ENCODE measurements at regions not wholly inside any gene's neighbourhood (a gene's known extent, or its start where the extent isn't known, plus 50 kb on each side); places are given as distances from the start of the nearest gene placed in this dataset.

DNA sequence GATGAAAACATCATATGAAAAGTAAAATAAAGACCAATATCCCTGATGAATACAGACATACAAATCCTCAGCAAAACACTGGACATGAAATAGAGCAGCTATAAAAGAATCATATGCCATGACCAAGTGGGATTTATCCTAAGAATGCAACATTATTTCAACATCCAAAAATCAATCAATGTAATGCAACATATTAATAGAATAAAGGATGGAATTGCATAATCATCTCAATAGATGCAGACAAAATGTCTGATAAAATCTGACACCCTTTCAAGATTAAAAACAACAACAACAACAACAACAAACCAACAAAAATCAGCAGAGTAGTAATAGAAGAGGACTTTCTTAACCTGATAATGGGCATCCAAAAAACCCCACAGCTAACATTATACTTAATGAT lies 63.8 kb upstream of the IL1R1 start:
- no peak for DNase-seq

DNA sequence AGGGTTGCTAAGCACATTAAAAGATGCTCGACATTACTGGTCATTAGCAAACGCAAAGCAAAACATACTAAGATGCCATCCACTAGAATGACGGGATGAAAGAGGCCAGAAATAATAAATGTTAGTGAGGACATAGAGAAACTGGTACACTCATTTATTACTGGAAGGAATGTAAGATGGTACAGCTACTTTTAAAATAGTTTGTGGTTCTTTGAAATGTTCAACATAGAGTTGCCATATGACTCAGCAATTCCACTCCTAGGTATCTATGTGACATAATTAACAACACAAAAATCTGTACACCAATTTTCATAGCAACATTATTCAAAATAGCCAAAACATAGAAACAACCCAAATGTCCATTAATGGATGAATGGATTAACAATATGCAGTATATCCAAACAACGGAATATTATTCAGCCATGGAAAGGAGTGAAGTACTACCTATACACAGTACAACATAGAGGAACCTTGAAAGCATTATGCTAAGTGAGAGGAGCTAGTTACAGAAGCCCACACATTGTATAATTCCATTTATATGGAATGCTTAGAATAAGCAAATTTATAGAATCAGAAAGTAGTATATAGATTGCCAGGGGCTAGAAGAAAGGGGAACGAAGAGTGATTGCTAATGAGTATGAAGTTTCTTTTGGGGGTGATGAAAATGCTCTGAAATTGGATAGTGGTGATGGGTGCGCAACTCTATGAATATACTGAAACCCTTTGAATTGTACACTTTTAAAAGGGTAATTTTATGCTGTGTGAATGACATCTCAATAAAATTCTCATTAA lies 61.9 kb upstream of the IL1R1 start:
- no peak for DNase-seq

DNA sequence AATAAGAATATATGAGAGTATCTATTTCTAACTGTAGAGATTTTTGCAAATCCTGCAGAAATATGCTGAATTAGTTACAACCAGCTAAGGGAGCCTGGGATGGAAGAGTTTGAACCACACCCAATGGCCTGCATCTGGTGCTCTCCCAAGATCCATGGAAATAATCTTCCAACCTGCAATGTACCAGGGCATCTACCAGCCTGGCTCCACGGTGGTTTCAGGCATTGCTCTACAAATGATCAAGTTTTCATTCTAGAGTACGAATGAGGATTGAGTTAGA lies 61.4 kb upstream of the IL1R1 start:
- no peak for DNase-seq

DNA sequence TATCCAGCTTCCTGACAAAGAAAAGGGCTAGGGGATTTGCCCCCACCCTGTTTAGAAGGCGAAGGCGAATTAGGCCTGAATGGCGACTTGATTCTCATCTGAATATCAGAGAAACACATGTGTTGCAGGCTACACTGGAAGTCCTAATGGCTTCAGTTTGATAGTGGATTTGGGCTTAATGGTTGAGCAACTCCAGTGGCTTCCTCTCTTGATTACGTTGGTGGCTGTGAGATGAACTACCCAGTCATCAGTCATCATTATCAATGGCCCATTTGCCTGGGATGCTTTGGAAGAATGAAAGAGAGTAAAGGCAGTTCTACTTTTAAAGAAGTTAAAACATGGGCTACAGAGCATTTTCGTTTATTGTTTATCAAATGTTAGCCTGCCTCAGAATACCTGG lies 60.9 kb upstream of the IL1R1 start:
- no peak for DNase-seq

DNA sequence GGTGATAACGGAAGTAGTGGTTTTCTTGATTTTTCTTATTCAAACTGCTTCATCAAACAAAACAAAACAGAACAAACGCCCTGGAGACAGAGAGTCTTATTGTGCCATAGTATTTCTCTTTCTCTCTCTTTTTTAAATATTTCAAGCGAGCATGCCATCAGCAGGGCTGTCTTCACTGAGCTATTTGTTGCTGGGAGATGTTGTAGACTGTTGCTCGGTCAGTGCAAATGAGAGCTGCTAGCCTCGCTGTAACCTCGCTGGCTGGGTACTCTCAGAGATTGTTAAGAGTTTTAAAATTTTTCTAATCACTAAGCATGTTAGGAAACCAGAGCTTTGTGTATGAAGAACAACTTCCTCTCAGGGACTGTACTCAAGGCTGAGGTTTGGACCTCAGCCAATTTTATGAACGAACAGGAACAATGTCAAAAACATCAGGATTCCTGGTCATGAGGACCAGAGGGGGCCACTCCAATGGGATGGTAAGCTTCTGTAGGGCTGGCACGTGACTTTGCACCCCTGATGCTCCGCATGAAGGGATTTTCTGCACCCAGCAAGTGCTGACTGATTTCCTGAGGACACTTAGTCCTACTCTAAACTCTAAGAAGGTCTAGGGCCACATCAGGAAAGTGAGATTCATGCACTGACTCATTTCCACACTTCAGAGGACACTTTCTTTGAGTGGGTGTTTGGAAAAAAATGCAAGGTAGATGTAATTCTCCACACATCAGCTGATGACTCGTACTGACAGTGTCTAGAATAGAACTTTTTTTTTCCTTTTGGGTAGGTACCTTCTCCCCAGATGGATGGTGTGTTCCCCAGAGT lies 59.8 kb upstream of the IL1R1 start:
- peak; percentile 76 for DNase-seq

DNA sequence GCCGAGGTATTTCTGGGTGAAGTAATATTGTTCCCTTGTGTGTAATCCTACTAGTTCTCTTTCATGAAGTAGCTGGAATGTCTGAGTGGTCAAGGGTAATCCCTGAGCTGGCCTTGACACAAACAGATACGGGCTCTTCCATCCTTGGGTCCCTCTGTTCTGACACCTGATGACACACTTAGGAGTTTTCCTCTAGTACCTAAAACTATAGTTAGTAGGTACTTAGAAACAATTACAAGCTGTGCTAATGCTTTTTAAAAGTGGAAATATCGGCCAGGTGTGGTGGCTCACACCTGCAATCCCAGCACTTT lies 59.2 kb upstream of the IL1R1 start:
- DNase-seq: no peak

DNA sequence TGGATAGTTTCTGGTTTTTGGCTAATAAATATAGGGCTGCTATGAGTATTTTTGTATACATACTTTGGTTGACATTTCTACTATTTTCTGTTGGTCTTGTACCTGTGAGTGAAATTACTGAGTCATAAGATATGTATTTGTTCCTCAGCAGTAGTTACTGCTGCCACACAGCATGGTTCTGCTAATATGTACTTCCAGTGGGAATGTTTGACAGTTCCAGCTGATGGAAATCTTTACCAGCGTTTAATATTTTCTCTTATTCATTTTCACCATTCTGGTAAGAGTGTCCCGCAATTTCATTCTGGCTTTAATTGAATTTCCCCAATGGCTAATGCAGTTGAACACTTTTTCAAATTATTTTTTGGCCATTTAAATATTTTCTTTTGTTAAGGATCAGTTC lies 57.9 kb upstream of the IL1R1 start:
- DNase-seq: no peak

DNA sequence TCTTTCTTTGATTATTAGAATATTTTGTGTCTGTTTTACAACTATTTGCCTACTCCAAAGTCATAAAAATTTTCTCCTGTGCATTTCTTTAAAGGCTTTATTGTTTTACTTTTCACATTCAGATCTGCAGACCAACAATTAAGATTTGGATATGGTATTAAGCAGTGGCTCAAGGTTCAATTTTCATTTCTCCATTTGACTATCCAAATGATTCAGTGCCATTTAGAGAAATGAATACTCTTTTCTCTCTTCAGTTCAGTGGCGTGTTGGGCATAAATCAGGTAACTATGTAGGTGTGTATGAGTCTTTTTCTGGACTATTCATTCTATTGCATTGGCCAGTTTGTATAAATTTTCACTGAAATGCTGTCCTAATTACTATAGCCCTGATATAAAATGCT lies 57.3 kb upstream of the IL1R1 start:
- no peak for DNase-seq

DNA sequence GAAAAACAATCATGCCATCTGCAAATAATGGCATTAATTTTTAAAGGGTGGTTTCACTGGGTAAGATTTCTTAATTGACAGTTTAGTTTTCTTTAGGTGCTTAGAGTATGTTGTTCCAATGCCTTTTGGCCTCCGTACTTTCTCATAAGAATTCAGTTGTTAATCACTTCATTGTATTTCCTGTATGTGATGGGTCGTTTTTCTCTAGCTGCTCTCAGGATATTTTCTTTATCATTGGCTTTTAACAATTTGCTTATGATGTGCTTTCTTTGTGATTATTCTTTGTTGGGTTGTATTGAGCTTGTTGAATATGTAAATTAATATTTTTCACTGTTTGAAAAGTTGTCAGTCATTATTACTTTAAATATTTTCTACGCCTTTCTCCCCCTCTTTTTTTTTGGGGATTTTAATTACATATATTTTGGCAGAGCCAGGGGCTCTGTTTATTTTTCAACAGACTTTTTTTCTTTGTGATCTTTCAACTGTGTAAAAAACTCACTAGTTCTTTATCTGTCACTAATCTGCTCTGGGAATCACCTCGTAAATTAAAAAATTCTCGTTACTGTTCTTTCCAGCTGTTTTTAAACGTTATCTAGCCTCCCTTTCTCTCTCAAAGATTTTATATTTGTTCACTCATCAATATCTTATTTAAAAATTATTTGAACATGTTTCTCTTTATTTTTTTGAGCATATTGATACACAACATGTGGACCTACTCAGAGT lies 56.2 kb upstream of the IL1R1 start:
- DNase-seq: no peak

DNA sequence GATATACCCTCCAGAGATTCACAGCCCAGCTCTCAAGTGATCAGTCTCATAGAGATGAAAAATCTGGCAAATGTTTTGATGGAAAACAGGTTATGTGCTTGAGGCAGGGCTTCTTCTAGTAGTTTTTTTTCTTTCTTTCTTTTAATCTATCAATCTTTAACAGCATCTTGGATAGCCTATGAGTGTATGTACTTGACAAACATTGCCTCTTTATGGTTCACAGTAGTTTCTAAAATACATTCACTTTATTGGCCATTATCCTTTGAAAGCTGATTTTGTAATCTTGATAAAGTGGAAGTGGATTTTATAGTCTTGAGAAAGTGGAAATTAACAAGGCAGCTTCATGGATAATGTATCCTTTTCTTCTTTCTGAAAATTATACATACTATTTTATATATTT lies 51.4 kb upstream of the IL1R1 start:
- no peak for DNase-seq

DNA sequence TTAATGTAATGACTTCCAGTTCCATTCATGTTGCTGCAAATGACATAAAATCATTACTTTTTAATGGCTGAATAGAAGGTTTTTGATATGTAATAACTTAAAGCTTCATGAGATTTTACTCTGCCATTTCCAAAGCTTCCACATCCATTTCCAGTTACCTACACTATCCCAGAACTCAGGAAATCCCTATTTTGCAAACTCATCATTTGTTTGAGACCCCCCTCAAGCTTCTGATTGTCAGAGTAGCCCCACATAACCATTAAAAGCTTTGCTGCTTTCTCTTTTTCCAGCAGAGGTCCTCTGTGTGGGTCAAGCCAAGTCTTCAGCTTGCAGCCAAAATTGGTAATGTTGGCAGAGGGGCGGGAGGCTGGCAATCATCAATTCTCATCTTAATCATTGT lies 50.6 kb upstream of the IL1R1 start:
- no peak for DNase-seq

DNA sequence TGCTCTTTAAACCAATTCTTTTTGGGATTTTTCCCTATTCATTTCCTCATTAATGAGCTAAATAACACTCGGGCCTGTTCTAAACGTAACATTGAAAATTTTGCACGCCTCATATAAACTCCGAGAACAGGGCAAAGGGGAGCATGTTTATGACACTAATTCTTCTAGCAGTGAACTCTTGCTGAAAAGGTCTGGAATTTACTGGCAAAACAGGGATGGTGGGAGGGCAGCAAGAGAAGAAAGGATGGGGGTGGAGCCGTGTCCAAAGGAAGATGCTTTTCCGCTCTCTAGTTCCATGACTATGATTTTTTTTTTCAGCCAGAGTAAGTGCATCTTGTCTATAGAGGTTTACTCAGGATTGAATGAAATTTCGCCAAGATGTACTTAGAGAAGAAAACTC lies 50.0 kb upstream of the IL1R1 start:
- DNase-seq: no peak
